Hepatocyte (in vitro differentiated cells): ENCODE measurements at regions not wholly inside any gene's neighbourhood (a gene's known extent, or its start where the extent isn't known, plus 50 kb on each side); places are given as distances from the start of the nearest gene placed in this dataset.

ENCODE experiments used
- DNase-seq: peaks from one replicate; pipeline ENCODE4 v3.0.0-alpha.2; 2016; ENCODE audit warnings: low spot score
- H2AFZ ChIP-seq: fragments of 200-600 bp; sonication (generic); 2 replicates; pipeline ENCODE4 v1.6.0; 2016; ENCODE audit warnings: antibody characterized with exemption, mild to moderate bottlenecking
- H3K27ac ChIP-seq: fragments of 200-600 bp; sonication (generic); 2 replicates; pipeline ENCODE4 v1.5.1; 2016; ENCODE audit warnings: mild to moderate bottlenecking
- H3K27me3 ChIP-seq: fragments of 200-600 bp; sonication (generic); 2 replicates; pipeline ENCODE4 v1.6.1; 2016
- H3K36me3 ChIP-seq: fragments of 200-600 bp; sonication (generic); replicated peaks from 2 replicates; pipeline ENCODE4 v1.5.1; 2016; ENCODE audit warnings: low read depth; ENCODE audit not compliant: insufficient read depth
- H3K4me1 ChIP-seq: fragments of 200-600 bp; sonication (generic); 2 replicates; pipeline ENCODE4 v1.5.1; 2016; ENCODE audit warnings: mild to moderate bottlenecking, moderate library complexity; ENCODE audit not compliant: insufficient read depth
- H3K4me2 ChIP-seq: fragments of 200-600 bp; sonication (generic); 2 replicates; pipeline ENCODE4 v1.6.0; 2016
- H3K4me3 ChIP-seq: fragments of 200-600 bp; sonication (generic); 2 replicates; pipeline ENCODE4 v1.5.1; 2016; ENCODE audit warnings: mild to moderate bottlenecking
- H3K79me2 ChIP-seq: fragments of 200-600 bp; sonication (generic); 2 replicates; pipeline ENCODE4 v1.6.0; 2017; ENCODE audit warnings: mild to moderate bottlenecking
- H3K9me2 ChIP-seq: fragments of 200-600 bp; sonication (generic); replicated peaks from 2 replicates; pipeline ENCODE4 v1.6.0; 2017; ENCODE audit warnings: mild to moderate bottlenecking; ENCODE audit not compliant: insufficient read depth
- H3K9me3 ChIP-seq: fragments of 200-600 bp; sonication (generic); 2 replicates; pipeline ENCODE4 v1.5.1; 2016; ENCODE audit warnings: low read depth, mild to moderate bottlenecking
- H4K20me1 ChIP-seq: fragments of 200-600 bp; sonication (generic); 2 replicates; pipeline ENCODE4 v1.6.0; 2016; ENCODE audit warnings: mild to moderate bottlenecking; ENCODE audit not compliant: insufficient read depth, poor library complexity, severe bottlenecking
- CTCF ChIP-seq: fragments of 200-600 bp; sonication (generic); IDR thresholded peaks from 2 replicates; pipeline ENCODE4 v1.5.1; 2016; ENCODE audit warnings: antibody characterized with exemption, mild to moderate bottlenecking; ENCODE audit not compliant: poor library complexity
- EZH2 ChIP-seq: fragments of 200-600 bp; sonication (generic); IDR thresholded peaks from 2 replicates; pipeline ENCODE4 v1.6.1; 2016; ENCODE audit warnings: antibody characterized with exemption, mild to moderate bottlenecking, borderline replicate concordance
- EZH2phosphoT487 ChIP-seq: fragments of 200-600 bp; sonication (generic); IDR thresholded peaks from one replicate; pipeline ENCODE4 v1.6.1; 2018; ENCODE audit warnings: antibody characterized with exemption, mild to moderate bottlenecking, low read depth, moderate library complexity; ENCODE audit not compliant: unreplicated experiment, severe bottlenecking
- WGBS: methylation state at CpG from one replicate; pipeline ENCODE4 v1.1.6; 2016; ENCODE audit warnings: low lambda C conversion rate; ENCODE audit errors: missing lambda C conversion rate; 5-methylcytosine and 5-hydroxymethylcytosine counted together

GRCh38 chr9:73799446-73799845 lies 647.8 kb downstream of the ANXA1 start:
- Histone ChIP-seq H3K9me2 (no peaks in the 10 kb centered on the region), H3K36me3 (no peaks in the 10 kb centered on the region), H3K27me3 (no peaks in the 10 kb centered on the region), H3K4me3 (no peak overlapping the region), H4K20me1 (no peaks in the 10 kb centered on the region), H2AFZ (no peak overlapping the region), H3K4me1 (no peaks in the 10 kb centered on the region), H3K27ac (no peak overlapping the region), H3K79me2 (no peaks in the 10 kb centered on the region), H3K4me2 (no peak overlapping the region), H3K9me3 (no peaks in the 10 kb centered on the region)
- no peak for DNase-seq
- no peak for TF ChIP-seq EZH2
- no peak for TF ChIP-seq EZH2phosphoT487

GRCh38 chr9:73805111-73805510 lies 653.4 kb downstream of the ANXA1 start:
- H2AFZ ChIP-seq, result no peak overlapping the region
- no peaks in the 10 kb centered on the region for H3K79me2 ChIP-seq
- no peaks in the 10 kb centered on the region for H3K9me2 ChIP-seq
- no peak overlapping the region for H3K4me3 ChIP-seq
- H4K20me1 ChIP-seq, result no peaks in the 10 kb centered on the region
- no peak for DNase-seq
- no peak overlapping the region for H3K27ac ChIP-seq
- no peaks in the 10 kb centered on the region for H3K9me3 ChIP-seq
- no peaks in the 10 kb centered on the region for H3K36me3 ChIP-seq
- H3K4me2 ChIP-seq, result no peak overlapping the region
- no peaks in the 10 kb centered on the region for H3K4me1 ChIP-seq
- WGBS, result 60% methylated on average over 2 of the region's 2 CpGs
- TF ChIP-seq EZH2phosphoT487 (no peak), CTCF (no peak), EZH2 (no peak)
- no peaks in the 10 kb centered on the region for H3K27me3 ChIP-seq

- no peaks in the 10 kb centered on the region for H3K9me3 ChIP-seq
- no peaks in the 10 kb centered on the region for H3K27me3 ChIP-seq
- no peak overlapping the region for H2AFZ ChIP-seq
- no peaks in the 10 kb centered on the region for H3K36me3 ChIP-seq
- no peak overlapping the region for H3K4me2 ChIP-seq
- no peaks in the 10 kb centered on the region for H3K9me2 ChIP-seq
- no peak overlapping the region for H3K4me3 ChIP-seq
- no peak for TF ChIP-seq CTCF
- TF ChIP-seq EZH2, result no peak
- TF ChIP-seq EZH2phosphoT487, result no peak
- WGBS, result 95% methylated on average over 1 of the region's 1 CpG
- H3K79me2 ChIP-seq, result no peaks in the 10 kb centered on the region
- no peaks in the 10 kb centered on the region for H3K4me1 ChIP-seq
- no peaks in the 10 kb centered on the region for H4K20me1 ChIP-seq
- H3K27ac ChIP-seq, result no peak overlapping the region
- DNase-seq, result no peak
Observed at GRCh38 chr9:73805853-73806458, 654.3 kb downstream of the ANXA1 start.

- DNase-seq, result no peak
- TF ChIP-seq CTCF (no peak), EZH2 (no peak), EZH2phosphoT487 (no peak)
- H3K9me2 ChIP-seq, result no peaks in the 10 kb centered on the region
- H3K4me2 ChIP-seq, result no peak overlapping the region
- H2AFZ ChIP-seq, result no peak overlapping the region
- H3K27ac ChIP-seq, result no peak overlapping the region
- H3K4me3 ChIP-seq, result no peak overlapping the region
- no peaks in the 10 kb centered on the region for H4K20me1 ChIP-seq
- H3K4me1 ChIP-seq, result no peaks in the 10 kb centered on the region
- no peaks in the 10 kb centered on the region for H3K9me3 ChIP-seq
- H3K79me2 ChIP-seq, result no peaks in the 10 kb centered on the region
- 42% methylated on average over 2 of the region's 2 CpGs for whole genome bisulfite sequencing
- H3K27me3 ChIP-seq, result no peaks in the 10 kb centered on the region
- no peaks in the 10 kb centered on the region for H3K36me3 ChIP-seq
Observed at GRCh38 chr9:73806876-73807275, 655.2 kb downstream of the ANXA1 start.
